H9 (cell line): ENCODE measurements at regions not wholly inside any gene's neighbourhood (a gene's known extent, or its start where the extent isn't known, plus 50 kb on each side); places are given as distances from the start of the nearest gene placed in this dataset.

Source experiments
- DNase-seq: peaks from one replicate; pipeline ENCODE4 v3.0.0-alpha.2; 2017
- H2AFZ ChIP-seq: one replicate; pipeline ENCODE4 v1.6.1; 2013; ENCODE audit warnings: mild to moderate bottlenecking, low read length, control low read depth, moderate library complexity
- H2AK5ac ChIP-seq: 2 replicates; pipeline ENCODE4 v1.6.1; 2013; ENCODE audit warnings: low read length, control low read depth, mixed read lengths; ENCODE audit not compliant: insufficient read length
- H2BK120ac ChIP-seq: one replicate; pipeline ENCODE4 v1.6.1; 2013; ENCODE audit warnings: low read depth, mild to moderate bottlenecking, low read length, control low read depth, inconsistent platforms; ENCODE audit not compliant: poor library complexity, severe bottlenecking
- H2BK12ac ChIP-seq: 2 replicates; pipeline ENCODE4 v1.6.1; 2013; ENCODE audit warnings: low read length, control low read depth, mixed read lengths, low read depth; ENCODE audit not compliant: insufficient read length
- H2BK15ac ChIP-seq: 2 replicates; pipeline ENCODE4 v1.6.1; 2013; ENCODE audit warnings: low read depth, low read length, control low read depth
- H2BK20ac ChIP-seq: one replicate; pipeline ENCODE4 v1.6.1; 2013; ENCODE audit warnings: low read depth, mild to moderate bottlenecking, low read length, control low read depth, inconsistent platforms; ENCODE audit not compliant: poor library complexity, severe bottlenecking
- H2BK5ac ChIP-seq: 2 replicates; pipeline ENCODE4 v1.6.1; 2013; ENCODE audit warnings: low read length, control low read depth, mixed read lengths; ENCODE audit not compliant: insufficient read length
- H3K14ac ChIP-seq: 2 replicates; pipeline ENCODE4 v1.6.1; 2013; ENCODE audit warnings: low read length, control low read depth; ENCODE audit not compliant: insufficient read depth
- H3K18ac ChIP-seq: 2 replicates; pipeline ENCODE4 v1.6.1; 2013; ENCODE audit warnings: low read depth, mild to moderate bottlenecking, mixed read lengths, low read length, control low read depth; ENCODE audit not compliant: insufficient read length
- H3K23ac ChIP-seq: 2 replicates; pipeline ENCODE4 v1.6.1; 2013; ENCODE audit warnings: low read length, control low read depth, mixed read lengths, low read depth; ENCODE audit not compliant: insufficient read length
- H3K23me2 ChIP-seq: 2 replicates; pipeline ENCODE4 v1.6.1; 2013; ENCODE audit warnings: low read depth, mild to moderate bottlenecking, mixed read lengths, low read length, control low read depth; ENCODE audit not compliant: insufficient read length, poor library complexity, severe bottlenecking
- H3K27ac ChIP-seq: 2 replicates; pipeline ENCODE4 v1.5.1; 2013; ENCODE audit warnings: low read length, control low read depth, mixed read lengths, low read depth; ENCODE audit not compliant: insufficient read length
- H3K27me3 ChIP-seq: 2 replicates; pipeline ENCODE4 v1.6.1; 2013; ENCODE audit warnings: low read length, control low read depth, inconsistent platforms; ENCODE audit not compliant: insufficient read depth
- H3K4ac ChIP-seq: 2 replicates; pipeline ENCODE4 v1.6.1; 2013; ENCODE audit warnings: low read depth, mild to moderate bottlenecking, control low read depth, inconsistent platforms, low read length, moderate library complexity
- H3K4me1 ChIP-seq: 2 replicates; pipeline ENCODE4 v1.6.1; 2013; ENCODE audit warnings: low read length, control low read depth, inconsistent platforms; ENCODE audit not compliant: insufficient read depth
- H3K4me2 ChIP-seq: 2 replicates; pipeline ENCODE4 v1.6.1; 2013; ENCODE audit warnings: low read length, control low read depth, mixed read lengths; ENCODE audit not compliant: insufficient read length, insufficient read depth
- H3K56ac ChIP-seq: 2 replicates; pipeline ENCODE4 v1.6.1; 2013; ENCODE audit warnings: low read depth, mild to moderate bottlenecking, mixed read lengths, low read length, control low read depth; ENCODE audit not compliant: insufficient read length
- H3K79me1 ChIP-seq: 2 replicates; pipeline ENCODE4 v1.6.1; 2013; ENCODE audit warnings: low read depth, mild to moderate bottlenecking, moderate library complexity, low read length, control low read depth, inconsistent platforms; ENCODE audit not compliant: insufficient read depth, poor library complexity, severe bottlenecking
- H3K79me2 ChIP-seq: 2 replicates; pipeline ENCODE4 v1.6.1; 2013; ENCODE audit warnings: low read length, control low read depth, inconsistent platforms; ENCODE audit not compliant: insufficient read depth
- H3K9ac ChIP-seq: 2 replicates; pipeline ENCODE4 v1.6.1; 2013; ENCODE audit warnings: low read length, control low read depth, mixed read lengths; ENCODE audit not compliant: insufficient read length; ENCODE audit errors: extremely low read depth
- H3K9me3 ChIP-seq: one replicate; pipeline ENCODE4 v1.6.1; 2013; ENCODE audit warnings: low read depth, low read length, inconsistent platforms; ENCODE audit not compliant: control insufficient read depth
- H3T11ph ChIP-seq: one replicate; pipeline ENCODE4 v1.6.1; 2013; ENCODE audit warnings: mild to moderate bottlenecking, low read length, control low read depth, inconsistent platforms
- H4K20me1 ChIP-seq: one replicate; pipeline ENCODE4 v1.6.1; 2013; ENCODE audit not compliant: control insufficient read depth, insufficient read length, insufficient read depth
- H4K5ac ChIP-seq: 2 replicates; pipeline ENCODE4 v1.6.1; 2013; ENCODE audit warnings: low read depth, mild to moderate bottlenecking, mixed read lengths, low read length, control low read depth; ENCODE audit not compliant: insufficient read length
- H4K8ac ChIP-seq: replicated peaks from 2 replicates; pipeline ENCODE4 v1.6.1; 2013; ENCODE audit warnings: low read length, control low read depth, mixed read lengths, low read depth; ENCODE audit not compliant: insufficient read length
- H4K91ac ChIP-seq: 2 replicates; pipeline ENCODE4 v1.6.1; 2013; ENCODE audit warnings: low read depth, mild to moderate bottlenecking, moderate library complexity, mixed read lengths, low read length, control low read depth; ENCODE audit not compliant: insufficient read length
- H3K27ac Mint-ChIP-seq, 3 experiments: 2 replicates in 2 of 3; 3 replicates in 1 of 3; pipeline ENCODE4 v1.8.0; 2020 to 2021; ENCODE audit warnings: mixed read lengths in 3 of 3, mild to moderate bottlenecking in 1 of 3, moderate library complexity in 1 of 3
- H3K27me3 Mint-ChIP-seq: 2 replicates; pipeline ENCODE4 v1.8.0; 2021; ENCODE audit warnings: low read depth, mild to moderate bottlenecking, moderate library complexity, mixed read lengths
- H3K36me3 Mint-ChIP-seq, 3 experiments: 2 replicates in 2 of 3; 3 replicates in 1 of 3; pipeline ENCODE4 v1.8.0; 2020 to 2021; ENCODE audit warnings: low read depth in 3 of 3, mixed read lengths in 3 of 3; ENCODE audit not compliant: insufficient read depth in 1 of 3
- H3K4me1 Mint-ChIP-seq, 2 experiments: 2 replicates each; pipeline ENCODE4 v1.8.0; 2020; ENCODE audit warnings: mixed read lengths in 2 of 2
- H3K4me3 Mint-ChIP-seq, 2 experiments: 2 replicates in 1 of 2; 3 replicates in 1 of 2; pipeline ENCODE4 v1.8.0; 2020 to 2021; ENCODE audit warnings: mild to moderate bottlenecking in 2 of 2, mixed read lengths in 2 of 2, moderate library complexity in 1 of 2
- H3K9me3 Mint-ChIP-seq, 2 experiments: 2 replicates in 1 of 2; 3 replicates in 1 of 2; pipeline ENCODE4 v1.8.0; 2020; ENCODE audit warnings: mild to moderate bottlenecking in 2 of 2, mixed read lengths in 2 of 2, moderate library complexity in 1 of 2
- CTCF ChIP-seq: fragments of 200-600 bp; sonication (generic); conservative IDR thresholded peaks from 3 replicates; pipeline ENCODE4 v1.8.0; 2021; ENCODE audit warnings: antibody characterized with exemption, mild to moderate bottlenecking
- WGBS: extraction: QIAGEN DNeasy Blood & Tissue Kit; methylation state at CpG from one replicate; pipeline ENCODE4 v1.1.7; 2013; ENCODE audit warnings: missing lambda C conversion rate, low lambda C conversion rate, mixed read lengths; ENCODE audit not compliant: insufficient read length; ENCODE audit errors: extremely low coverage; 5-methylcytosine and 5-hydroxymethylcytosine counted together

GRCh38 chr2:12504443-12504842 is 212.3 kb upstream of the TRIB2 start:
- Mint-ChIP-seq H3K9me3 (no peaks in the 10 kb centered on the region), H3K36me3 (peaks cover 0 to under 1% (median 0%) of the 10 kb centered on the region in 3 experiments; a peak in 3 of 7 replicates), H3K4me1 (peaks cover 0 to 4% of the 10 kb centered on the region in 2 experiments; a peak in 2 of 4 replicates), H3K27ac (no peak overlapping the region), H3K4me3 (no peak overlapping the region), H3K27me3 (no peaks in the 10 kb centered on the region)
- no peak overlapping the region for H3K14ac ChIP-seq
- no peak overlapping the region for H4K5ac ChIP-seq
- no CpG with 5 or more reads among the region's 4 CpGs for WGBS
- no peak overlapping the region for H2AFZ ChIP-seq
- no peak overlapping the region for H2BK120ac ChIP-seq
- H4K91ac ChIP-seq: no peak overlapping the region
- H3K4me1 ChIP-seq: no peaks in the 10 kb centered on the region
- no peaks in the 10 kb centered on the region for H3K23me2 ChIP-seq
- H3K9me3 ChIP-seq: no peaks in the 10 kb centered on the region
- no peak overlapping the region for H2BK20ac ChIP-seq
- no peak overlapping the region for H2BK5ac ChIP-seq
- no peaks in the 10 kb centered on the region for H4K20me1 ChIP-seq
- H4K8ac ChIP-seq: no peak overlapping the region
- H3K27me3 ChIP-seq: no peaks in the 10 kb centered on the region
- H3K56ac ChIP-seq: no peak overlapping the region
- DNase-seq: no peak
- no peak overlapping the region for H3T11ph ChIP-seq
- no peak overlapping the region for H3K9ac ChIP-seq
- H2AK5ac ChIP-seq: no peak overlapping the region
- H3K79me1 ChIP-seq: no peaks in the 10 kb centered on the region
- H3K23ac ChIP-seq: no peak overlapping the region
- H3K18ac ChIP-seq: no peak overlapping the region
- no peak overlapping the region for H3K27ac ChIP-seq
- H2BK12ac ChIP-seq: no peak overlapping the region
- no peak overlapping the region for H3K4ac ChIP-seq
- no peaks in the 10 kb centered on the region for H3K79me2 ChIP-seq
- no peak overlapping the region for H3K4me2 ChIP-seq
- H2BK15ac ChIP-seq: no peak overlapping the region
- TF ChIP-seq CTCF: no peak
